ENCODE measurements at regions not wholly inside any gene's neighbourhood (a gene's known extent, or its start where the extent isn't known, plus 50 kb on each side); places are given as distances from the start of the nearest gene placed in this dataset.

GRCh38 chr2:238684362-238685326 lies 163.2 kb upstream of the TWIST2 start:
- no peak for TF ChIP-seq CTCF (IDR thresholded peaks at IDR 0.05)
- TF ChIP-seq ZFX (IDR thresholded peaks at IDR 0.05; ENCODE audit: borderline replicate concordance): no peak
